Vagina (tissue), 2 donors: ENCODE measurements at regions not wholly inside any gene's neighbourhood (a gene's known extent, or its start where the extent isn't known, plus 50 kb on each side); places are given as distances from the start of the nearest gene placed in this dataset.

Experiments
- CTCF ChIP-seq, 3 experiments: fragments of 450-650 bp in 2 of 3; fragments of 200-600 bp in 1 of 3; sonication (generic) in 1 of 3; IDR thresholded peaks; one replicate each; pipeline ENCODE4 v1.5.1; 2017 to 2019; ENCODE audit warnings: antibody characterized with exemption in 3 of 3, mild to moderate bottlenecking in 2 of 3, moderate library complexity in 2 of 3
- POLR2AphosphoS5 ChIP-seq, 2 donors: sonication (generic); formaldehyde crosslinking; IDR thresholded peaks; one replicate each; pipeline ENCODE4 v1.9.0; 2017; ENCODE audit warnings: antibody characterized with exemption in 2 of 2, mild to moderate bottlenecking in 2 of 2, low read depth in 1 of 2; ENCODE audit not compliant: insufficient read depth in 1 of 2

- TF ChIP-seq POLR2AphosphoS5 (IDR thresholded peaks at IDR 0.05; ENCODE audit: insufficient read depth in 1 of 2, low read depth in 1 of 2), result no peak
- no peak for TF ChIP-seq CTCF (IDR thresholded peaks at IDR 0.05)
Observed at GRCh38 chr5:96227957-96228356, 205.1 kb downstream of the PCSK1 start.
